K562 (cell line): ENCODE measurements at regions not wholly inside any gene's neighbourhood (a gene's known extent, or its start where the extent isn't known, plus 50 kb on each side); places are given as distances from the start of the nearest gene placed in this dataset.

Experiments
- ATAC-seq: fragments of 200-7000 bp; cut with Tn5 transposase; 3 replicates; pipeline ENCODE4 v1.9.1; 2020; ENCODE audit warnings: moderate library complexity
- BruUV-seq: library from RNA; stranded (reverse); fragments of 400-500 nt; replicated peaks from 2 replicates; lab custom pipeline; 2021; lab: Mats Ljungman, UMichigan
- CTCF ChIA-PET: fragments of 300-600 bp; formaldehyde crosslinking; extraction: SDS; loops from one replicate; lab custom pipeline; 2021; ENCODE audit warnings: low intra/inter-chr PET ratio; lab: Yijun Ruan, JAX
- POLR2A ChIA-PET: fragments of 300-600, 350-650 bp; sonication (Branson Sonifier 250); formaldehyde crosslinking; extraction: SDS; loops from one replicate; lab custom pipeline; 2021; ENCODE audit warnings: antibody characterized with exemption, inconsistent platforms; lab: Yijun Ruan, JAX
- DNase-seq, 4 experiments: peaks; one replicate each; pipeline versions ENCODE4 v3.0.0 to v3.0.0-alpha.2; 2011 to 2018; ENCODE audit warnings: low spot score in 3 of 4, mixed read lengths in 3 of 4; ENCODE audit errors: extremely low read depth in 1 of 4
- FAIRE-seq: peaks from 2 replicates; lab custom pipeline; 2011; peaks lifted over from hg19 to GRCh38; lab: Jason Lieb, UNC
- H2AFZ ChIP-seq: 2 replicates; pipeline ENCODE4 v1.6.0; 2011; ENCODE audit warnings: low read depth, low read length, control low read depth, inconsistent platforms
- H3K27ac ChIP-seq: fragments of 200-600 bp; 3 replicates; pipeline ENCODE4 v1.8.0; 2011; ENCODE audit warnings: low read depth, mild to moderate bottlenecking, control low read depth, inconsistent platforms, low read length, moderate library complexity, mixed read lengths; ENCODE audit errors: extremely low read depth
- H3K27me3 ChIP-seq, 2 experiments: fragments of 300-600 bp in 1 of 2; 2 replicates in 1 of 2; 3 replicates in 1 of 2; pipeline versions ENCODE4 v1.6.0 to v1.8.0; 2011; ENCODE audit warnings: inconsistent platforms in 2 of 2, low read length in 2 of 2, mild to moderate bottlenecking in 1 of 2, mixed read lengths in 1 of 2, moderate library complexity in 1 of 2; ENCODE audit not compliant: control insufficient read depth in 2 of 2, insufficient read depth in 2 of 2
- H3K36me3 ChIP-seq: fragments of 300-600 bp; 3 replicates; pipeline ENCODE4 v1.8.0; 2011; ENCODE audit warnings: mild to moderate bottlenecking, low read length, inconsistent platforms; ENCODE audit not compliant: control insufficient read depth, insufficient read depth
- H3K4me1 ChIP-seq, 2 experiments: fragments of 200-600 bp in 1 of 2; replicated peaks in 1 of 2; 2 replicates in 1 of 2; 3 replicates in 1 of 2; pipeline versions ENCODE4 v1.5.1 to v1.8.0; 2011; ENCODE audit warnings: inconsistent platforms in 2 of 2, low read length in 2 of 2, mild to moderate bottlenecking in 1 of 2, mixed read lengths in 1 of 2, moderate library complexity in 1 of 2; ENCODE audit not compliant: control insufficient read depth in 2 of 2, insufficient read depth in 2 of 2
- H3K4me2 ChIP-seq: 2 replicates; pipeline ENCODE4 v1.6.1; 2011; ENCODE audit warnings: low read length, control low read depth, inconsistent platforms, mixed read lengths; ENCODE audit not compliant: insufficient read depth
- H3K4me3 ChIP-seq: fragments of 200-600 bp; sonication (generic), shearing (Covaris generic); 2 replicates; pipeline ENCODE4 v1.5.1; 2016; ENCODE audit warnings: control low read depth, inconsistent platforms
- H3K79me2 ChIP-seq: fragments of 200-600 bp; 3 replicates; pipeline ENCODE4 v1.8.0; 2011; ENCODE audit warnings: low read length, inconsistent platforms; ENCODE audit not compliant: control insufficient read depth, insufficient read depth
- H3K9ac ChIP-seq, 2 experiments: 2 replicates each; pipeline versions ENCODE4 v1.6.0 to v1.6.1; 2011; ENCODE audit warnings: low read depth in 2 of 2, low read length in 2 of 2, control low read depth in 1 of 2, inconsistent platforms in 1 of 2, mild to moderate bottlenecking in 1 of 2, mixed read lengths in 1 of 2; ENCODE audit not compliant: insufficient read depth in 1 of 2
- H3K9me1 ChIP-seq: one replicate; pipeline ENCODE4 v1.6.0; 2011; ENCODE audit warnings: inconsistent platforms, mild to moderate bottlenecking, low read length, moderate library complexity; ENCODE audit not compliant: control insufficient read depth, insufficient read depth
- H3K9me3 ChIP-seq: replicated peaks from 2 replicates; pipeline ENCODE4 v1.5.1; 2011; ENCODE audit warnings: low read depth, low read length, inconsistent platforms; ENCODE audit not compliant: control insufficient read depth, insufficient read depth
- H4K20me1 ChIP-seq: replicated peaks from 2 replicates; pipeline ENCODE4 v1.6.1; 2011; ENCODE audit warnings: low read length, inconsistent platforms, mixed read lengths; ENCODE audit not compliant: control insufficient read depth, insufficient read depth
- BRD4 ChIP-seq: fragments of 200-600 bp; sonication (generic); IDR thresholded peaks from 2 replicates; pipeline ENCODE4 v1.6.1; 2017; ENCODE audit warnings: inconsistent platforms
- GABPA ChIP-seq: fragments of 200-800 bp; sonication (Bioruptor generic); conservative IDR thresholded peaks from 2 replicates; pipeline ENCODE4 v1.6.1; 2016; ENCODE audit warnings: low read depth, missing genetic modification characterization, missing compliant biosample characterization
- HNRNPH1 ChIP-seq: fragments of 200-400 bp; formaldehyde crosslinking; optimal IDR thresholded peaks from 2 replicates; pipeline ENCODE3; 2017; ENCODE audit warnings: low read depth, mild to moderate bottlenecking, low read length, moderate library complexity
- NCOR1 ChIP-seq: fragments of 450-650 bp; IDR thresholded peaks from 2 replicates; pipeline ENCODE4 v1.6.1; 2016; ENCODE audit warnings: mild to moderate bottlenecking, moderate library complexity
- RBM17 ChIP-seq: fragments of 200-400 bp; formaldehyde crosslinking; IDR thresholded peaks from 2 replicates; pipeline ENCODE4 v1.6.1; 2017; ENCODE audit warnings: low read depth, mild to moderate bottlenecking, low read length, borderline replicate concordance
- SRSF9 ChIP-seq: fragments of 200-400 bp; formaldehyde crosslinking; IDR thresholded peaks from 2 replicates; pipeline ENCODE4 v1.6.1; 2017; ENCODE audit warnings: low read depth, low read length, borderline replicate concordance
- ZNF644 ChIP-seq: fragments of 200-800 bp; sonication (Bioruptor generic); IDR thresholded peaks from 2 replicates; pipeline ENCODE4 v1.6.1; 2016; ENCODE audit warnings: low read depth, missing genetic modification characterization, missing compliant biosample characterization
- WGBS: fragments of 100-300 bp; shearing (Covaris generic); methylation state at CpG from one replicate; pipeline ENCODE4 v1.1.6; 2016; ENCODE audit warnings: low coverage, mixed read lengths; ENCODE audit not compliant: insufficient coverage; ENCODE audit errors: missing lambda C conversion rate; 5-methylcytosine and 5-hydroxymethylcytosine counted together
- in situ Hi-C: fragments of 300-500 bp; cut with MboI; formaldehyde crosslinking; loops from 4 replicates; pipeline ENCODE4 v1.15.0; 2018; ENCODE audit warnings: inconsistent platforms, mixed read lengths
- intact Hi-C: fragments of 100-400 bp; cut with micrococcal nuclease; formaldehyde crosslinking; loops from 2 replicates; pipeline ENCODE4 v1.14.2; 2022
- TF ChIP-seq, protein P1 (sequence below), 2 experiments: IDR thresholded peaks; 2 replicates each; pipeline ENCODE4 v1.6.1; 2011; ENCODE audit warnings: borderline replicate concordance in 1 of 2, control low read depth in 1 of 2, low read depth in 1 of 2, low read length in 1 of 2, mild to moderate bottlenecking in 1 of 2, mixed read lengths in 1 of 2, moderate library complexity in 1 of 2; ENCODE audit not compliant: insufficient read depth in 1 of 2, insufficient read length in 1 of 2, poor library complexity in 1 of 2, severe bottlenecking in 1 of 2; ENCODE audit errors: extremely low read depth in 1 of 2
- TF ChIP-seq, protein P2 (sequence below): fragments of 150-350 bp; IDR thresholded peaks from 2 replicates; pipeline ENCODE4 v1.6.1; 2014; ENCODE audit warnings: low read depth, mild to moderate bottlenecking, low read length, borderline replicate concordance
- TF ChIP-seq, protein P3 (sequence below): sonication (generic); formaldehyde crosslinking; IDR thresholded peaks from 2 replicates; pipeline ENCODE4 v1.8.0; 2023; ENCODE audit warnings: mild to moderate bottlenecking, missing genetic modification reagents
- TF ChIP-seq, protein P4 (sequence below), 2 experiments: IDR thresholded peaks; 2 replicates each; pipeline ENCODE4 v1.6.1; 2012; ENCODE audit warnings: improper control_type of control experiment in 2 of 2, low read depth in 2 of 2, low read length in 2 of 2, borderline replicate concordance in 1 of 2

DNA sequence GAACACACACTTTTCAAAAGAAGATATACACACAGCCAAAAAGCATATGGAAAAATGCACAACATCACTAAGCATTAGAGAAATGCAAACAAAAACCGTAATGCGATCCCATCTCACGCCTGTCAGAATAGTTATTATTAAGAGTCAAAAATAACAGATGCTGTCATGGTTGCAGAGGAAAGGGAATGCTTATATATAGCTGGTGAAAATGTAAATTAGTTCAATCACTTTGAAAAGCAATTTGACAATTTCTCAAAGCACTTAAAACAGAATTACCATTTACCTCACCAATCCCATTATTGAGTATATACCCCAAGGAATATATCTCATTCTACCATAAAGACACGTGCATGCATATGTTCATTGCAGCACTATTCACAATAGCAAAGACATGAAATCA is 126.8 kb upstream of the MRPS30 start:
- Histone ChIP-seq H3K9me3 (no peaks in the 10 kb centered on the region), H3K4me1 (no peaks in the 10 kb centered on the region), H3K27me3 (no peaks in the 10 kb centered on the region), H3K36me3 (no peaks in the 10 kb centered on the region), H2AFZ (no peak overlapping the region), H4K20me1 (no peaks in the 10 kb centered on the region), H3K27ac (no peak overlapping the region), H3K9ac (no peak overlapping the region), H3K4me2 (no peak overlapping the region), H3K79me2 (no peaks in the 10 kb centered on the region), H3K4me3 (no peak overlapping the region), H3K9me1 (no peaks in the 10 kb centered on the region)
- in situ Hi-C loops = no loop called here
- ATAC-seq (no peak), FAIRE-seq (no peak), DNase-seq (no peak)
- 2% methylated on average over 4 of the region's 4 CpGs for WGBS
- CTCF ChIA-PET = no interaction called here
- POLR2A ChIA-PET = no interaction called here
- intact Hi-C loops = no loop called here
- no TSS peak for BruUV-seq
- TF ChIP-seq, protein P1, sequence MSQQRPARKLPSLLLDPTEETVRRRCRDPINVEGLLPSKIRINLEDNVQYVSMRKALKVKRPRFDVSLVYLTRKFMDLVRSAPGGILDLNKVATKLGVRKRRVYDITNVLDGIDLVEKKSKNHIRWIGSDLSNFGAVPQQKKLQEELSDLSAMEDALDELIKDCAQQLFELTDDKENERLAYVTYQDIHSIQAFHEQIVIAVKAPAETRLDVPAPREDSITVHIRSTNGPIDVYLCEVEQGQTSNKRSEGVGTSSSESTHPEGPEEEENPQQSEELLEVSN (IDR thresholded peaks at IDR 0.05; ENCODE audit: borderline replicate concordance in 1 of 2, extremely low read depth in 1 of 2, insufficient read depth in 1 of 2, insufficient read length in 1 of 2, low read depth in 1 of 2, low read length in 1 of 2, poor library complexity in 1 of 2, severe bottlenecking in 1 of 2) = no peak
- TF ChIP-seq NCOR1 (no peak), RBM17 (no peak), BRD4 (no peak), GABPA (tag) (no peak), SRSF9 (no peak), ZNF644 (tag) (no peak), HNRNPH1 (no peak)
- TF ChIP-seq, protein P2, sequence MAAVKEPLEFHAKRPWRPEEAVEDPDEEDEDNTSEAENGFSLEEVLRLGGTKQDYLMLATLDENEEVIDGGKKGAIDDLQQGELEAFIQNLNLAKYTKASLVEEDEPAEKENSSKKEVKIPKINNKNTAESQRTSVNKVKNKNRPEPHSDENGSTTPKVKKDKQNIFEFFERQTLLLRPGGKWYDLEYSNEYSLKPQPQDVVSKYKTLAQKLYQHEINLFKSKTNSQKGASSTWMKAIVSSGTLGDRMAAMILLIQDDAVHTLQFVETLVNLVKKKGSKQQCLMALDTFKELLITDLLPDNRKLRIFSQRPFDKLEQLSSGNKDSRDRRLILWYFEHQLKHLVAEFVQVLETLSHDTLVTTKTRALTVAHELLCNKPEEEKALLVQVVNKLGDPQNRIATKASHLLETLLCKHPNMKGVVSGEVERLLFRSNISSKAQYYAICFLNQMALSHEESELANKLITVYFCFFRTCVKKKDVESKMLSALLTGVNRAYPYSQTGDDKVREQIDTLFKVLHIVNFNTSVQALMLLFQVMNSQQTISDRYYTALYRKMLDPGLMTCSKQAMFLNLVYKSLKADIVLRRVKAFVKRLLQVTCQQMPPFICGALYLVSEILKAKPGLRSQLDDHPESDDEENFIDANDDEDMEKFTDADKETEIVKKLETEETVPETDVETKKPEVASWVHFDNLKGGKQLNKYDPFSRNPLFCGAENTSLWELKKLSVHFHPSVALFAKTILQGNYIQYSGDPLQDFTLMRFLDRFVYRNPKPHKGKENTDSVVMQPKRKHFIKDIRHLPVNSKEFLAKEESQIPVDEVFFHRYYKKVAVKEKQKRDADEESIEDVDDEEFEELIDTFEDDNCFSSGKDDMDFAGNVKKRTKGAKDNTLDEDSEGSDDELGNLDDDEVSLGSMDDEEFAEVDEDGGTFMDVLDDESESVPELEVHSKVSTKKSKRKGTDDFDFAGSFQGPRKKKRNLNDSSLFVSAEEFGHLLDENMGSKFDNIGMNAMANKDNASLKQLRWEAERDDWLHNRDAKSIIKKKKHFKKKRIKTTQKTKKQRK = no peak
- TF ChIP-seq, protein P3, sequence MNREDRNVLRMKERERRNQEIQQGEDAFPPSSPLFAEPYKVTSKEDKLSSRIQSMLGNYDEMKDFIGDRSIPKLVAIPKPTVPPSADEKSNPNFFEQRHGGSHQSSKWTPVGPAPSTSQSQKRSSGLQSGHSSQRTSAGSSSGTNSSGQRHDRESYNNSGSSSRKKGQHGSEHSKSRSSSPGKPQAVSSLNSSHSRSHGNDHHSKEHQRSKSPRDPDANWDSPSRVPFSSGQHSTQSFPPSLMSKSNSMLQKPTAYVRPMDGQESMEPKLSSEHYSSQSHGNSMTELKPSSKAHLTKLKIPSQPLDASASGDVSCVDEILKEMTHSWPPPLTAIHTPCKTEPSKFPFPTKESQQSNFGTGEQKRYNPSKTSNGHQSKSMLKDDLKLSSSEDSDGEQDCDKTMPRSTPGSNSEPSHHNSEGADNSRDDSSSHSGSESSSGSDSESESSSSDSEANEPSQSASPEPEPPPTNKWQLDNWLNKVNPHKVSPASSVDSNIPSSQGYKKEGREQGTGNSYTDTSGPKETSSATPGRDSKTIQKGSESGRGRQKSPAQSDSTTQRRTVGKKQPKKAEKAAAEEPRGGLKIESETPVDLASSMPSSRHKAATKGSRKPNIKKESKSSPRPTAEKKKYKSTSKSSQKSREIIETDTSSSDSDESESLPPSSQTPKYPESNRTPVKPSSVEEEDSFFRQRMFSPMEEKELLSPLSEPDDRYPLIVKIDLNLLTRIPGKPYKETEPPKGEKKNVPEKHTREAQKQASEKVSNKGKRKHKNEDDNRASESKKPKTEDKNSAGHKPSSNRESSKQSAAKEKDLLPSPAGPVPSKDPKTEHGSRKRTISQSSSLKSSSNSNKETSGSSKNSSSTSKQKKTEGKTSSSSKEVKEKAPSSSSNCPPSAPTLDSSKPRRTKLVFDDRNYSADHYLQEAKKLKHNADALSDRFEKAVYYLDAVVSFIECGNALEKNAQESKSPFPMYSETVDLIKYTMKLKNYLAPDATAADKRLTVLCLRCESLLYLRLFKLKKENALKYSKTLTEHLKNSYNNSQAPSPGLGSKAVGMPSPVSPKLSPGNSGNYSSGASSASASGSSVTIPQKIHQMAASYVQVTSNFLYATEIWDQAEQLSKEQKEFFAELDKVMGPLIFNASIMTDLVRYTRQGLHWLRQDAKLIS = no peak
- TF ChIP-seq, protein P4, sequence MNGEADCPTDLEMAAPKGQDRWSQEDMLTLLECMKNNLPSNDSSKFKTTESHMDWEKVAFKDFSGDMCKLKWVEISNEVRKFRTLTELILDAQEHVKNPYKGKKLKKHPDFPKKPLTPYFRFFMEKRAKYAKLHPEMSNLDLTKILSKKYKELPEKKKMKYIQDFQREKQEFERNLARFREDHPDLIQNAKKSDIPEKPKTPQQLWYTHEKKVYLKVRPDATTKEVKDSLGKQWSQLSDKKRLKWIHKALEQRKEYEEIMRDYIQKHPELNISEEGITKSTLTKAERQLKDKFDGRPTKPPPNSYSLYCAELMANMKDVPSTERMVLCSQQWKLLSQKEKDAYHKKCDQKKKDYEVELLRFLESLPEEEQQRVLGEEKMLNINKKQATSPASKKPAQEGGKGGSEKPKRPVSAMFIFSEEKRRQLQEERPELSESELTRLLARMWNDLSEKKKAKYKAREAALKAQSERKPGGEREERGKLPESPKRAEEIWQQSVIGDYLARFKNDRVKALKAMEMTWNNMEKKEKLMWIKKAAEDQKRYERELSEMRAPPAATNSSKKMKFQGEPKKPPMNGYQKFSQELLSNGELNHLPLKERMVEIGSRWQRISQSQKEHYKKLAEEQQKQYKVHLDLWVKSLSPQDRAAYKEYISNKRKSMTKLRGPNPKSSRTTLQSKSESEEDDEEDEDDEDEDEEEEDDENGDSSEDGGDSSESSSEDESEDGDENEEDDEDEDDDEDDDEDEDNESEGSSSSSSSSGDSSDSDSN (IDR thresholded peaks at IDR 0.05; ENCODE audit: borderline replicate concordance in 1 of 2, low read depth in 2 of 2, low read length in 2 of 2) = no peak
